Thyroid gland (tissue), 4 donors: ENCODE measurements at regions not wholly inside any gene's neighbourhood (a gene's known extent, or its start where the extent isn't known, plus 50 kb on each side); places are given as distances from the start of the nearest gene placed in this dataset.

Experiments
- POLR2A ChIP-seq, 2 donors: fragments of 450-650 bp; IDR thresholded peaks; one replicate each; pipeline ENCODE4 v1.6.1; 2017; ENCODE audit warnings: antibody characterized with exemption in 2 of 2, mild to moderate bottlenecking in 2 of 2, moderate library complexity in 1 of 2
- TF ChIP-seq, protein P1 (sequence below), 6 experiments: fragments of 200-600 bp in 3 of 6; fragments of 450-650 bp in 3 of 6; sonication (generic) in 3 of 6; IDR thresholded peaks; one replicate each; pipeline ENCODE4 v1.5.1; 2016 to 2019; ENCODE audit warnings: antibody characterized with exemption in 6 of 6, mild to moderate bottlenecking in 2 of 6, inconsistent platforms in 1 of 6, moderate library complexity in 1 of 6

GRCh38 chr6:84860509-84860908 lies 96.1 kb upstream of the TBX18 start:
- no peak for TF ChIP-seq POLR2A (IDR thresholded peaks at IDR 0.05)
- TF ChIP-seq, protein P1, sequence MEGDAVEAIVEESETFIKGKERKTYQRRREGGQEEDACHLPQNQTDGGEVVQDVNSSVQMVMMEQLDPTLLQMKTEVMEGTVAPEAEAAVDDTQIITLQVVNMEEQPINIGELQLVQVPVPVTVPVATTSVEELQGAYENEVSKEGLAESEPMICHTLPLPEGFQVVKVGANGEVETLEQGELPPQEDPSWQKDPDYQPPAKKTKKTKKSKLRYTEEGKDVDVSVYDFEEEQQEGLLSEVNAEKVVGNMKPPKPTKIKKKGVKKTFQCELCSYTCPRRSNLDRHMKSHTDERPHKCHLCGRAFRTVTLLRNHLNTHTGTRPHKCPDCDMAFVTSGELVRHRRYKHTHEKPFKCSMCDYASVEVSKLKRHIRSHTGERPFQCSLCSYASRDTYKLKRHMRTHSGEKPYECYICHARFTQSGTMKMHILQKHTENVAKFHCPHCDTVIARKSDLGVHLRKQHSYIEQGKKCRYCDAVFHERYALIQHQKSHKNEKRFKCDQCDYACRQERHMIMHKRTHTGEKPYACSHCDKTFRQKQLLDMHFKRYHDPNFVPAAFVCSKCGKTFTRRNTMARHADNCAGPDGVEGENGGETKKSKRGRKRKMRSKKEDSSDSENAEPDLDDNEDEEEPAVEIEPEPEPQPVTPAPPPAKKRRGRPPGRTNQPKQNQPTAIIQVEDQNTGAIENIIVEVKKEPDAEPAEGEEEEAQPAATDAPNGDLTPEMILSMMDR (IDR thresholded peaks at IDR 0.05) = no peak
